Loucy (cell line): ENCODE measurements at regions not wholly inside any gene's neighbourhood (a gene's known extent, or its start where the extent isn't known, plus 50 kb on each side); places are given as distances from the start of the nearest gene placed in this dataset.
A peak's percentile ranks its signal among the peaks of the same experiment; 100 is the strongest.

Source experiments
- H2AFZ ChIP-seq: fragments of 200-600 bp; sonication (generic); 2 replicates; pipeline ENCODE4 v1.6.0; 2016; ENCODE audit warnings: antibody characterized with exemption, mild to moderate bottlenecking, low read length, moderate library complexity
- H3F3A ChIP-seq: fragments of 200-600 bp; 2 replicates; pipeline ENCODE4 v1.6.0; 2016; ENCODE audit warnings: antibody characterized with exemption, low read depth, mild to moderate bottlenecking
- H3K27me3 ChIP-seq: fragments of 200-600 bp; sonication (generic); 2 replicates; pipeline ENCODE4 v1.6.1; 2014; ENCODE audit warnings: low read length, mild to moderate bottlenecking; ENCODE audit not compliant: insufficient read depth, poor library complexity, severe bottlenecking
- H3K36me3 ChIP-seq: fragments of 200-600 bp; sonication (generic); 2 replicates; pipeline ENCODE4 v1.6.1; 2016; ENCODE audit warnings: low read length; ENCODE audit not compliant: insufficient read depth
- H3K4me1 ChIP-seq: fragments of 200-600 bp; sonication (generic); 2 replicates; pipeline ENCODE4 v1.5.1; 2014; ENCODE audit warnings: low read length, mild to moderate bottlenecking; ENCODE audit not compliant: insufficient read depth, poor library complexity, severe bottlenecking
- H3K4me2 ChIP-seq: fragments of 200-600 bp; sonication (generic); 2 replicates; pipeline ENCODE4 v1.6.0; 2014; ENCODE audit warnings: antibody characterized with exemption, low read length, low read depth, mild to moderate bottlenecking; ENCODE audit not compliant: poor library complexity, severe bottlenecking
- H3K4me3 ChIP-seq: fragments of 200-600 bp; sonication (generic); 2 replicates; pipeline ENCODE4 v1.5.1; 2014; ENCODE audit warnings: low read length, mild to moderate bottlenecking, mixed read lengths; ENCODE audit not compliant: poor library complexity, severe bottlenecking
- H3K79me2 ChIP-seq: fragments of 200-600 bp; sonication (generic); 2 replicates; pipeline ENCODE4 v1.6.1; 2014; ENCODE audit warnings: low read length; ENCODE audit not compliant: insufficient read depth
- H3K9ac ChIP-seq: fragments of 200-600 bp; sonication (generic); 2 replicates; pipeline ENCODE4 v1.6.0; 2014; ENCODE audit warnings: mild to moderate bottlenecking, low read depth, low read length, moderate library complexity; ENCODE audit not compliant: poor library complexity, severe bottlenecking
- H3K9me2 ChIP-seq: fragments of 200-600 bp; sonication (generic); replicated peaks from 2 replicates; pipeline ENCODE4 v1.6.1; 2016; ENCODE audit warnings: low read depth, low read length, mixed read lengths
- H3K9me3 ChIP-seq: fragments of 200-600 bp; sonication (generic); 2 replicates; pipeline ENCODE4 v1.6.1; 2014; ENCODE audit warnings: mild to moderate bottlenecking, antibody characterized with exemption, low read length, low read depth; ENCODE audit not compliant: insufficient read depth
- H4K20me1 ChIP-seq: fragments of 200-600 bp; sonication (generic); 2 replicates; pipeline ENCODE4 v1.6.0; 2014; ENCODE audit warnings: antibody characterized with exemption, low read length, mild to moderate bottlenecking; ENCODE audit not compliant: insufficient read depth, poor library complexity, severe bottlenecking
- CTCF ChIP-seq: fragments of 200-600 bp; sonication (generic); conservative IDR thresholded peaks from 2 replicates; pipeline ENCODE4 v1.5.1; 2014; ENCODE audit warnings: mild to moderate bottlenecking, antibody characterized with exemption, low read length
- EZH2phosphoT487 ChIP-seq: fragments of 200-600 bp; IDR thresholded peaks from 2 replicates; pipeline ENCODE4 v1.6.1; 2018; ENCODE audit warnings: antibody characterized with exemption, mild to moderate bottlenecking, moderate library complexity, borderline replicate concordance

GRCh38 chr1:185546029-185546428 is 188.2 kb upstream of the HMCN1 start:
- no peaks in the 10 kb centered on the region for H3K27me3 ChIP-seq
- no peaks in the 10 kb centered on the region for H3K79me2 ChIP-seq
- no peaks in the 10 kb centered on the region for H4K20me1 ChIP-seq
- no peak overlapping the region for H2AFZ ChIP-seq
- no peak for TF ChIP-seq CTCF
- TF ChIP-seq EZH2phosphoT487 = no peak
- no peak overlapping the region for H3K4me3 ChIP-seq
- H3K9me3 ChIP-seq = no peaks in the 10 kb centered on the region
- no peaks in the 10 kb centered on the region for H3F3A ChIP-seq
- no peaks in the 10 kb centered on the region for H3K4me1 ChIP-seq
- H3K4me2 ChIP-seq = no peak overlapping the region
- no peaks in the 10 kb centered on the region for H3K36me3 ChIP-seq
- H3K9me2 ChIP-seq = no peaks in the 10 kb centered on the region
- no peak overlapping the region for H3K9ac ChIP-seq

- H3K9ac ChIP-seq = no peak overlapping the region
- H3K4me3 ChIP-seq = no peak overlapping the region
- no peaks in the 10 kb centered on the region for H3K27me3 ChIP-seq
- no peaks in the 10 kb centered on the region for H3K36me3 ChIP-seq
- H3K4me2 ChIP-seq = no peak overlapping the region
- H3K9me2 ChIP-seq = no peaks in the 10 kb centered on the region
- no peak for TF ChIP-seq CTCF
- H2AFZ ChIP-seq = peak overlapping the region; percentile 27
- H4K20me1 ChIP-seq = no peaks in the 10 kb centered on the region
- no peaks in the 10 kb centered on the region for H3K9me3 ChIP-seq
- no peaks in the 10 kb centered on the region for H3F3A ChIP-seq
- H3K4me1 ChIP-seq = no peaks in the 10 kb centered on the region
- no peaks in the 10 kb centered on the region for H3K79me2 ChIP-seq
These were observed 192.3 kb upstream of the HMCN1 start for GRCh38 chr1:185541871-185542301.

- H4K20me1 ChIP-seq = no peaks in the 10 kb centered on the region
- H3K79me2 ChIP-seq = no peaks in the 10 kb centered on the region
- no peaks in the 10 kb centered on the region for H3K36me3 ChIP-seq
- H3K9me3 ChIP-seq = no peaks in the 10 kb centered on the region
- no peak overlapping the region for H2AFZ ChIP-seq
- no peak overlapping the region for H3K4me2 ChIP-seq
- H3K27me3 ChIP-seq = no peaks in the 10 kb centered on the region
- TF ChIP-seq EZH2phosphoT487 = no peak
- TF ChIP-seq CTCF = no peak
- H3K4me3 ChIP-seq = no peak overlapping the region
- no peak overlapping the region for H3K9ac ChIP-seq
- H3K9me2 ChIP-seq = no peaks in the 10 kb centered on the region
- H3F3A ChIP-seq = no peaks in the 10 kb centered on the region
- H3K4me1 ChIP-seq = peaks cover 4% of the 10 kb centered on the region
These were observed 193.9 kb upstream of the HMCN1 start for GRCh38 chr1:185540295-185540694.
